MM.1S (cell line): ENCODE measurements at regions not wholly inside any gene's neighbourhood (a gene's known extent, or its start where the extent isn't known, plus 50 kb on each side); places are given as distances from the start of the nearest gene placed in this dataset.

Experiments used
- DNase-seq: peaks from one replicate; pipeline ENCODE4 v3.0.0-alpha.2; 2015
- H2AFZ ChIP-seq: fragments of 300-600 bp; sonication (generic); 2 replicates; pipeline ENCODE4 v1.6.0; 2016; ENCODE audit warnings: antibody characterized with exemption, low read length
- H3F3A ChIP-seq: fragments of 300-600 bp; sonication (generic); 2 replicates; pipeline ENCODE4 v1.6.1; 2016; ENCODE audit warnings: mild to moderate bottlenecking, antibody characterized with exemption, low read length, moderate library complexity, mixed read lengths; ENCODE audit not compliant: insufficient read depth
- H3K27ac ChIP-seq: fragments of 300-600 bp; sonication (generic); 2 replicates; pipeline ENCODE4 v1.5.1; 2016; ENCODE audit warnings: mild to moderate bottlenecking, low read length
- H3K27me3 ChIP-seq: fragments of 300-600 bp; sonication (generic); replicated peaks from 2 replicates; pipeline ENCODE4 v1.6.0; 2016; ENCODE audit warnings: low read length; ENCODE audit not compliant: insufficient read depth
- H3K36me3 ChIP-seq: fragments of 300-600 bp; sonication (generic); replicated peaks from 2 replicates; pipeline ENCODE4 v1.6.1; 2016; ENCODE audit warnings: mild to moderate bottlenecking, low read length, mixed read lengths; ENCODE audit not compliant: insufficient read depth
- H3K4me1 ChIP-seq: fragments of 300-600 bp; sonication (generic); 2 replicates; pipeline ENCODE4 v1.6.1; 2016; ENCODE audit warnings: low read length, mixed read lengths
- H3K4me2 ChIP-seq: fragments of 300-600 bp; sonication (generic); 2 replicates; pipeline ENCODE4 v1.6.0; 2016; ENCODE audit warnings: low read depth, low read length
- H3K4me3 ChIP-seq: fragments of 300-600 bp; sonication (generic); 2 replicates; pipeline ENCODE4 v1.5.1; 2016; ENCODE audit warnings: low read length, mixed read lengths
- H3K79me2 ChIP-seq: fragments of 300-600 bp; sonication (generic); 2 replicates; pipeline ENCODE4 v1.6.1; 2016; ENCODE audit warnings: mixed run types, low read length, mixed read lengths
- H3K9ac ChIP-seq: fragments of 300-600 bp; sonication (generic); 2 replicates; pipeline ENCODE4 v1.6.1; 2016; ENCODE audit warnings: low read length, mixed read lengths
- H3K9me2 ChIP-seq: fragments of 300-600 bp; sonication (generic); replicated peaks from 2 replicates; pipeline ENCODE4 v1.6.1; 2016; ENCODE audit warnings: mild to moderate bottlenecking, low read length, mixed read lengths; ENCODE audit not compliant: insufficient read depth
- H3K9me3 ChIP-seq: fragments of 300-600 bp; sonication (generic); replicated peaks from 2 replicates; pipeline ENCODE4 v1.6.1; 2016; ENCODE audit warnings: mild to moderate bottlenecking, low read length, mixed read lengths; ENCODE audit not compliant: insufficient read depth
- H4K20me1 ChIP-seq: fragments of 300-600 bp; sonication (generic); 2 replicates; pipeline ENCODE4 v1.6.1; 2016; ENCODE audit warnings: mild to moderate bottlenecking, low read length, moderate library complexity, mixed read lengths; ENCODE audit not compliant: insufficient read depth
- CTCF ChIP-seq: fragments of 300-600 bp; sonication (generic); IDR thresholded peaks from 2 replicates; pipeline ENCODE4 v1.5.1; 2016; ENCODE audit warnings: antibody characterized with exemption, low read length, mixed read lengths
- EZH2 ChIP-seq: fragments of 300-600 bp; sonication (generic); optimal IDR thresholded peaks from 2 replicates; pipeline ENCODE3; 2017; ENCODE audit warnings: low read depth, mild to moderate bottlenecking, antibody characterized with exemption, low read length, mixed read lengths
- EZH2phosphoT487 ChIP-seq: fragments of 300-600 bp; sonication (generic); IDR thresholded peaks from 2 replicates; pipeline ENCODE4 v1.6.1; 2018; ENCODE audit warnings: antibody characterized with exemption, low read length

- Histone ChIP-seq H3K9ac (no peak overlapping the region), H3K4me2 (no peak overlapping the region), H3K9me2 (no peaks in the 10 kb centered on the region; the same call in 1 of the 2 replicates), H2AFZ (no peak overlapping the region), H3K27ac (no peak overlapping the region), H4K20me1 (no peaks in the 10 kb centered on the region), H3K9me3 (no peaks in the 10 kb centered on the region), H3K4me1 (no peaks in the 10 kb centered on the region), H3K4me3 (no peak overlapping the region), H3K79me2 (no peaks in the 10 kb centered on the region), H3K27me3 (no peaks in the 10 kb centered on the region), H3K36me3 (no peaks in the 10 kb centered on the region), H3F3A (no peaks in the 10 kb centered on the region)
- TF ChIP-seq EZH2 (no peak), CTCF (no peak), EZH2phosphoT487 (no peak)
- DNase-seq: no peak
Measured at GRCh38 chr1:71166178-71167173, 85.6 kb upstream of the ZRANB2 start.

GRCh38 chr1:71157715-71158114 lies 76.9 kb upstream of the ZRANB2 start:
- no peak for TF ChIP-seq CTCF
- TF ChIP-seq EZH2phosphoT487: no peak
- TF ChIP-seq EZH2: no peak
- Histone ChIP-seq H4K20me1 (no peaks in the 10 kb centered on the region), H3K9me3 (no peaks in the 10 kb centered on the region), H3K79me2 (no peaks in the 10 kb centered on the region), H3K36me3 (no peaks in the 10 kb centered on the region), H3K27ac (no peak overlapping the region), H3K4me3 (no peak overlapping the region), H3K4me1 (no peaks in the 10 kb centered on the region), H3K4me2 (no peak overlapping the region), H3K27me3 (no peaks in the 10 kb centered on the region), H3K9ac (no peak overlapping the region), H3K9me2 (no peaks in the 10 kb centered on the region), H3F3A (no peaks in the 10 kb centered on the region), H2AFZ (no peak overlapping the region)
- no peak for DNase-seq

GRCh38 chr1:71157151-71157550 lies 76.3 kb upstream of the ZRANB2 start:
- Histone ChIP-seq H3K9ac (no peak overlapping the region), H3K9me3 (no peaks in the 10 kb centered on the region), H4K20me1 (no peaks in the 10 kb centered on the region), H2AFZ (no peak overlapping the region), H3K36me3 (no peaks in the 10 kb centered on the region), H3K27ac (no peak overlapping the region), H3K4me2 (no peak overlapping the region), H3K79me2 (no peaks in the 10 kb centered on the region), H3F3A (no peaks in the 10 kb centered on the region), H3K4me1 (no peaks in the 10 kb centered on the region), H3K4me3 (no peak overlapping the region), H3K9me2 (no peaks in the 10 kb centered on the region), H3K27me3 (no peaks in the 10 kb centered on the region)
- TF ChIP-seq EZH2phosphoT487 (no peak), CTCF (no peak), EZH2 (no peak)
- no peak for DNase-seq
